Pancreas (tissue), 10 donors: ENCODE measurements at regions not wholly inside any gene's neighbourhood (a gene's known extent, or its start where the extent isn't known, plus 50 kb on each side); places are given as distances from the start of the nearest gene placed in this dataset.

Source experiments
- ATAC-seq, 4 donors: fragments of 200-7000 bp; cut with Tn5 transposase; one replicate each; pipeline versions ENCODE4 v1.8.0 to v1.9.1; 2020; ENCODE audit warnings: mild to moderate bottlenecking in 4 of 4, moderate library complexity in 4 of 4
- DNase-seq, 6 donors: peaks; one replicate each; pipeline ENCODE4 v3.0.0-alpha.2; 2020
- FAIRE-seq: peaks from 2 replicates; lab custom pipeline; 2012; peaks lifted over from hg19 to GRCh38; lab: Jason Lieb, UNC
- H3K27ac ChIP-seq, 4 donors: fragments of 200-600 bp; sonication (generic); 1 replicate in 3 of 4; 2 replicates in 1 of 4; pipeline versions ENCODE4 v1.5.0 to v1.8.0; 2020
- H3K27me3 ChIP-seq, 4 donors: fragments of 200-600 bp; one replicate each; pipeline ENCODE4 v1.8.0; 2021
- H3K36me3 ChIP-seq, 3 donors: fragments of 200-600 bp; sonication (generic) in 1 of 3; one replicate each; pipeline versions ENCODE4 v1.5.0 to v1.8.0; 2020 to 2021
- H3K4me1 ChIP-seq, 3 donors: fragments of 200-600 bp; one replicate each; pipeline ENCODE4 v1.8.0; 2021
- H3K4me3 ChIP-seq, 4 donors: fragments of 200-600 bp; sonication (generic) in 2 of 4; one replicate each; pipeline versions ENCODE4 v1.5.0 to v1.8.0; 2020 to 2021
- H3K9me3 ChIP-seq, 4 donors: fragments of 200-600 bp; one replicate each; pipeline ENCODE4 v1.8.0; 2021
- WGBS, 2 donors: extraction: QIAGEN DNeasy Blood & Tissue Kit; methylation state at CpG; one replicate each; pipeline ENCODE4 v1.1.7; 2013; 5-methylcytosine and 5-hydroxymethylcytosine counted together
- intact Hi-C, 3 donors: fragments of 100-400 bp; cut with DNase I; formaldehyde crosslinking; loops; one replicate each; pipeline versions ENCODE4 v1.11.1 to v1.14.2; 2022
- TF ChIP-seq, protein P1 (sequence below), 4 donors: fragments of 200-600 bp; sonication (generic) in 3 of 4; IDR thresholded peaks; one replicate each; pipeline versions ENCODE4 v1.5.0 to v1.8.0; 2021; ENCODE audit warnings: antibody characterized with exemption in 4 of 4
- donor health status: healthy with polysubstance abuse.
- donor health status: DM: no; HTN: no; CAD: no; lungs with moderate emphysema.
- donor health status: DM: no; HTN: no; CAD: no.
- donor health status: control.
- donor health status: control.
- donor health status: Bipolar disorder and iron deficiency.
- donor health status: DM: yes; HTN: yes; CAD: no.
- donor health status: DM: no; HTN: no; CAD: no.
- donor health status: DM: no; HTN: no; CAD: no.
- donor health status: DM: yes; HTN: yes; CAD: no.

DNA sequence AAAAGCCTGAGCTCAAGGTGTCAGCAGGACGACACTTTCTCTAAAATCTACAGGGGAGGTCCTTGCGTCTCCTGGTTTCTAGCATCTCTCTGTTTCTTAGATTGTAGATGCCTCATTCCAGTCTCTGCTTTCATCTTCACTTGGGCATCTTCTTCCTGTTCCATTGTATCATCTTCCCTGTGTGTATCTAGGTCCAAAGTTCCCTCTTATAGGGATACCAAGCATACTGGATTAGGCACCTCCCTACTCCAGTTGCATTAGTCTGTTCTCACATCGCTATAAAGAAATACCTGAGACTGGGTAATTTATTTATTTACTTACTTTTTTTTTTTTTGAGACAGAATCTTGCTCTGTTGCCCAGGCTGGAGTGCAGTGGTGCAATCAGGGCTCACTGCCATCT lies 91.3 kb upstream of the ABCC4 start:
- FAIRE-seq (no peak), DNase-seq (no peak), ATAC-seq (no peak)
- no peak overlapping the region for H3K4me3 ChIP-seq
- H3K36me3 ChIP-seq: no peaks in the 10 kb centered on the region
- intact Hi-C loops: no loop called here
- no peaks in the 10 kb centered on the region for H3K27me3 ChIP-seq
- TF ChIP-seq, protein P1, sequence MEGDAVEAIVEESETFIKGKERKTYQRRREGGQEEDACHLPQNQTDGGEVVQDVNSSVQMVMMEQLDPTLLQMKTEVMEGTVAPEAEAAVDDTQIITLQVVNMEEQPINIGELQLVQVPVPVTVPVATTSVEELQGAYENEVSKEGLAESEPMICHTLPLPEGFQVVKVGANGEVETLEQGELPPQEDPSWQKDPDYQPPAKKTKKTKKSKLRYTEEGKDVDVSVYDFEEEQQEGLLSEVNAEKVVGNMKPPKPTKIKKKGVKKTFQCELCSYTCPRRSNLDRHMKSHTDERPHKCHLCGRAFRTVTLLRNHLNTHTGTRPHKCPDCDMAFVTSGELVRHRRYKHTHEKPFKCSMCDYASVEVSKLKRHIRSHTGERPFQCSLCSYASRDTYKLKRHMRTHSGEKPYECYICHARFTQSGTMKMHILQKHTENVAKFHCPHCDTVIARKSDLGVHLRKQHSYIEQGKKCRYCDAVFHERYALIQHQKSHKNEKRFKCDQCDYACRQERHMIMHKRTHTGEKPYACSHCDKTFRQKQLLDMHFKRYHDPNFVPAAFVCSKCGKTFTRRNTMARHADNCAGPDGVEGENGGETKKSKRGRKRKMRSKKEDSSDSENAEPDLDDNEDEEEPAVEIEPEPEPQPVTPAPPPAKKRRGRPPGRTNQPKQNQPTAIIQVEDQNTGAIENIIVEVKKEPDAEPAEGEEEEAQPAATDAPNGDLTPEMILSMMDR (IDR thresholded peaks at IDR 0.05): no peak
- no peak overlapping the region for H3K27ac ChIP-seq
- 87 to 96% methylated on average over 3 of the region's 3 CpGs for WGBS, 2 donors
- no peaks in the 10 kb centered on the region for H3K9me3 ChIP-seq
- no peaks in the 10 kb centered on the region for H3K4me1 ChIP-seq

DNA sequence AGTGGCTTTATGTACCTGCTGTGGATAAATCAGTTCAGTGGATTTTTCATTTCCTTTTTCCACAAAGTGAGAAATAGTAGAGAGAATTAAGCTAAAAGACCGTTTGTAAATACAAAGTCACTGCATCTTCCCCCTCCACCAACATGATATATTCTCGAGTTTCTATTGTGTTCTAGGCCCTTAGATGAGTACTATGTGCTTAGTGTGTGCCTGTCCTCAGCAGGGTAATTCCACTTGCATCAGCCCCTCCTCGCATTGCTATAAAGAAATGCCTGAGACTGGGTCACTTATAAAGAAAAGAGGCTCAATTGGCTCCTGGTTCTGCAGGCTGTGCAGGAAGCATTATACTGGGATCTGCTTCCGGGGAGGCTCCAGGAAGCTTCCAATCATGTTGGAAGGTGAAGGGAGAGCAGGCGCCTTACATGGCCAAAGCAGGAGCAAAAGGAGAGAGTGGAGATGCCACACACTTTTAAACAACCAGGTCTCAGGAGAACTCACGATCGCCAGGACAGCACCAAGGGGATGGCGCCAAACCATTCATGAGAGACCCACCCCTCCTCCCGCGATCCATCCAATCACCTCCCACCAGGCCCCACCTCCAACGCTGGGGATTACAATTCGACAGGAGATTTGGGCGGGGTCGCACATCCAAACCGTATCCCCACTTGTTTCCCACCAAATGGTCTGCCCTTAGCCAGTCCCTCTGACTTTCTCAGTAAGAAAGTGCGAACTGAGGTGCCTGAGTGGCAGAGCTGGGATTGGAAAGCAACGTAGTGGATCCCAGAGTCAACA lies 102.3 kb upstream of the ABCC4 start:
- 44 to 46% methylated on average over 17 of the region's 17 CpGs for WGBS, 2 donors
- no peak for DNase-seq
- H3K9me3 ChIP-seq: no peaks in the 10 kb centered on the region
- intact Hi-C loops: loop anchor here in 2 of 3 donors (5.0 to 10.0 kb wide), 2 partner anchors 211 to 219 kb away; no protein-coding TSS in a partner anchor
- peak in 3 of 4 donors; percentile 20 to 21 (median 21) for ATAC-seq
- no peaks in the 10 kb centered on the region for H3K36me3 ChIP-seq
- no peak overlapping the region for H3K27ac ChIP-seq
- no peaks in the 10 kb centered on the region for H3K4me1 ChIP-seq
- TF ChIP-seq, protein P1 (IDR thresholded peaks at IDR 0.05): no peak
- peak overlapping the region in 2 of 4 donors; percentile 3 to 28 for H3K4me3 ChIP-seq
- no peak for FAIRE-seq
- no peaks in the 10 kb centered on the region for H3K27me3 ChIP-seq

DNA sequence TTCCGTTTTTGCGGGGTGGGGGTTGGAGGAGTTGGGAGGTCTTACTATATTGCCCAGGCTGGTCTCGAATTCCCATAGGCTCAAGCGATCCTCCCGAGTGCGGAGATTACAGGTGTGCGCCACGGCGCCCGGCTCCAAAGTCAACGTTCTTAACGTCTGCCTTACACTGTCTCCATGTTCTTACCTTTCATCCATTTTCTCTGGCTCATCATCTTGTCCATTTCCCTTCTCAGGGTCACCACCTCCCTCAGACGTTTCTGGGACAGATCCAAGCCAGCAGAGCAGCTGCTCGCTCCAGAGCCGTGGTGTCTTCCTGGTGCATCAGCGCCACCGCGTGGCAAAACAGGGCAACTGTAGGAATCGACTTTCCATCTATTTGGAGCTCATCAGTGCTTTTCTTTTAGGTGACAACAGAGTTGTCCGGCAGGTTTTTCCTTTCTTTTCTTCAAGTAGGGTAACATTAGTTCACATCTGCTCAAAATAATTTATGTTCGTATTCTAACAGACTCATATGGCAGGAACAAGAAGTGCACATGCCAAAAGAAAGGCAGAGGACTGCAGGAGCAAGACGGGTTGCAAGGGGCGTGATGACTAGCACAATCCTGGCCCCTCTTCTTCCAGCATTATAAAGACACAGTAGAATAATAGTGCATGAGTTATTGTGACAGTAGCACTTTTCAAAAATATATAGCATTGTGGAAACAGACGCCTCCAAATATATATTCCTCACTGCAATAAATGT lies 103.1 kb upstream of the ABCC4 start:
- Histone ChIP-seq H3K4me3 (peak overlapping the region in 2 of 4 donors; percentile 3 to 28), H3K4me1 (no peaks in the 10 kb centered on the region), H3K27ac (no peak overlapping the region), H3K27me3 (no peaks in the 10 kb centered on the region), H3K9me3 (no peaks in the 10 kb centered on the region), H3K36me3 (no peaks in the 10 kb centered on the region)
- peak; percentile 94 to 99 (median 98) for ATAC-seq
- TF ChIP-seq, protein P1 (IDR thresholded peaks at IDR 0.05): peak; percentile 80 to 94 (median 88)
- intact Hi-C loops: loop anchor here in 2 of 3 donors (5.0 to 10.0 kb wide), 2 partner anchors 212 to 220 kb away; no protein-coding TSS in a partner anchor
- 11% methylated on average over 24 of the region's 24 CpGs for WGBS, 2 donors
- peak; percentile 72 for FAIRE-seq
- DNase-seq: peak; percentile 76 to 91 (median 86)

DNA sequence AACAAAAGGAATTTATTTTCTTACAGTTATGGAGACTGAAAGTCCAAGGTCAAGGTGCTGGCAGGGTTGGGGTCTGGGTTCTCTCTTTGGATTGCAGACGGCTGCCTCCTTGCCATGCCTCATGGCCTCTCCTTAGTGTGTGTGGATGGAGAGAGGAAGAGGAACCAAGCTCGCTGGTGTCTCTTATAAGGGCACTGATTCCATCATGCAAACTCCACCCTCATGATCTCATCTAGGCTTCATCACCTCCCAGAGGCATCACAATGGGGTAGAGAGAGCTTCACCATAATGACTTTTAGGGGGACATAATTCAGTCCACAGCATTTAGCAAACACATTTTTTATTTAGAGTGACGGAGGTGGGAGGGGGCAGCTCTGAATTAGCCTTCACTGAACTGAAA lies 104.9 kb upstream of the ABCC4 start:
- 49 to 73% methylated on average over 3 of the region's 3 CpGs for WGBS, 2 donors
- Histone ChIP-seq H3K27ac (no peak overlapping the region), H3K27me3 (no peaks in the 10 kb centered on the region), H3K9me3 (no peaks in the 10 kb centered on the region), H3K36me3 (no peaks in the 10 kb centered on the region), H3K4me1 (no peaks in the 10 kb centered on the region), H3K4me3 (no peak overlapping the region)
- DNase-seq (no peak), FAIRE-seq (no peak), ATAC-seq (no peak)
- intact Hi-C loops: loop anchor here in 1 of 3 donors (10.0 kb wide), 1 partner anchor 221 kb away; no protein-coding TSS in a partner anchor
- TF ChIP-seq, protein P1 (IDR thresholded peaks at IDR 0.05): no peak
